H1 (cell line): ENCODE measurements at regions not wholly inside any gene's neighbourhood (a gene's known extent, or its start where the extent isn't known, plus 50 kb on each side); places are given as distances from the start of the nearest gene placed in this dataset.

Experiments used
- CTCF ChIA-PET: fragments of 300-600 bp; sonication (Branson Sonifier 250); formaldehyde crosslinking; loops from one replicate; lab custom pipeline; 2021; ENCODE audit not compliant: partially characterized antibody; lab: Charles Lee
- POLR2A ChIA-PET: fragments of 300-600 bp; sonication (Branson Sonifier 250); formaldehyde crosslinking; loops from one replicate; lab custom pipeline; 2021; ENCODE audit warnings: inconsistent platforms; ENCODE audit not compliant: partially characterized antibody; lab: Charles Lee
- DNase-seq, 2 experiments: peaks; one replicate each; pipeline versions ENCODE4 v3.0.0 to v3.0.0-alpha.2; 2010 to 2022; ENCODE audit warnings: low spot score in 2 of 2, low read depth in 1 of 2, mixed read lengths in 1 of 2
- FAIRE-seq: peaks from 2 replicates; lab custom pipeline; 2011; peaks lifted over from hg19 to GRCh38; lab: Jason Lieb, UNC
- H2AFZ ChIP-seq: 2 replicates; pipeline ENCODE4 v1.8.1; 2012; ENCODE audit warnings: low read length, inconsistent platforms
- H2AK5ac ChIP-seq: 2 replicates; pipeline ENCODE4 v1.6.1; 2013; ENCODE audit warnings: low read depth, low read length
- H2BK120ac ChIP-seq: replicated peaks from 2 replicates; pipeline ENCODE3; 2013; ENCODE audit warnings: low read depth, low read length, inconsistent platforms
- H2BK12ac ChIP-seq: 2 replicates; pipeline ENCODE4 v1.6.1; 2013; ENCODE audit warnings: low read depth, low read length
- H2BK15ac ChIP-seq: 2 replicates; pipeline ENCODE4 v1.6.1; 2013; ENCODE audit warnings: low read length
- H2BK20ac ChIP-seq: 2 replicates; pipeline ENCODE4 v1.6.1; 2013; ENCODE audit warnings: low read length
- H2BK5ac ChIP-seq: 2 replicates; pipeline ENCODE4 v1.6.1; 2013; ENCODE audit warnings: low read depth, low read length
- H3K14ac ChIP-seq: 2 replicates; pipeline ENCODE4 v1.6.1; 2013; ENCODE audit warnings: inconsistent platforms; ENCODE audit not compliant: insufficient read length
- H3K18ac ChIP-seq: 2 replicates; pipeline ENCODE4 v1.6.1; 2013; ENCODE audit warnings: low read length; ENCODE audit errors: extremely low read depth
- H3K23ac ChIP-seq: 2 replicates; pipeline ENCODE4 v1.6.1; 2013; ENCODE audit warnings: inconsistent platforms; ENCODE audit not compliant: insufficient read length
- H3K23me2 ChIP-seq: 2 replicates; pipeline ENCODE4 v1.6.1; 2013; ENCODE audit warnings: low read depth, low read length
- H3K27ac ChIP-seq: 2 replicates; pipeline ENCODE4 v1.6.1; 2011; ENCODE audit warnings: low read depth, low read length, inconsistent platforms
- H3K27me3 ChIP-seq, 4 experiments: replicated peaks in 1 of 4; 1 replicate in 1 of 4; 2 replicates in 3 of 4; pipeline versions ENCODE4 v1.6.1 to v1.8.1; 2011 to 2013; ENCODE audit warnings: low read length in 3 of 4, mild to moderate bottlenecking in 3 of 4, inconsistent platforms in 2 of 4, mixed read lengths in 2 of 4, moderate library complexity in 1 of 4; ENCODE audit not compliant: control insufficient read depth in 3 of 4, insufficient read depth in 3 of 4; ENCODE audit errors: extremely low read depth in 1 of 4
- H3K36me3 ChIP-seq, 4 experiments: 2 replicates each; pipeline versions ENCODE4 v1.6.1 to v1.8.1; 2011 to 2013; ENCODE audit warnings: mild to moderate bottlenecking in 4 of 4, low read length in 3 of 4, moderate library complexity in 2 of 4, control low read depth in 1 of 4, inconsistent platforms in 1 of 4; ENCODE audit not compliant: insufficient read depth in 4 of 4, control insufficient read depth in 2 of 4
- H3K4ac ChIP-seq: replicated peaks from 2 replicates; pipeline ENCODE3; 2013; ENCODE audit warnings: low read length, low read depth, mixed read lengths, inconsistent platforms; ENCODE audit not compliant: insufficient read length
- H3K4me1 ChIP-seq, 4 experiments: replicated peaks in 1 of 4; 1 replicate in 1 of 4; 2 replicates in 3 of 4; pipeline versions ENCODE4 v1.6.1 to v1.8.1; 2011 to 2013; ENCODE audit warnings: low read length in 3 of 4, inconsistent platforms in 2 of 4, mixed read lengths in 1 of 4; ENCODE audit not compliant: insufficient read depth in 4 of 4, control insufficient read depth in 3 of 4
- H3K4me2 ChIP-seq, 2 experiments: 2 replicates each; pipeline versions ENCODE4 v1.6.1 to v1.8.1; 2011 to 2013; ENCODE audit warnings: low read depth in 2 of 2, low read length in 2 of 2, control low read depth in 1 of 2, inconsistent platforms in 1 of 2, mild to moderate bottlenecking in 1 of 2; ENCODE audit not compliant: insufficient read depth in 1 of 2
- H3K4me3 ChIP-seq, 4 experiments: fragments of 200-600, 300-600 bp in 1 of 4; sonication (generic), shearing (Covaris generic), sonication (Bioruptor Twin) in 1 of 4; 2 replicates each; pipeline versions ENCODE4 v1.5.1 to v1.8.1; 2011 to 2016; ENCODE audit warnings: low read length in 4 of 4, low read depth in 3 of 4, control low read depth in 2 of 4, inconsistent platforms in 2 of 4, mild to moderate bottlenecking in 2 of 4, mixed read lengths in 1 of 4, moderate library complexity in 1 of 4; ENCODE audit not compliant: insufficient read depth in 2 of 4; ENCODE audit errors: extremely low read depth in 1 of 4
- H3K56ac ChIP-seq: replicated peaks from 2 replicates; pipeline ENCODE3; 2013; ENCODE audit warnings: low read depth, mild to moderate bottlenecking, mixed read lengths, low read length, inconsistent platforms; ENCODE audit not compliant: insufficient read length
- H3K79me1 ChIP-seq: 2 replicates; pipeline ENCODE4 v1.6.1; 2013; ENCODE audit warnings: low read depth, low read length, control low read depth
- H3K79me2 ChIP-seq, 2 experiments: 2 replicates each; pipeline versions ENCODE4 v1.6.1 to v1.8.1; 2012 to 2013; ENCODE audit warnings: low read length in 2 of 2, mild to moderate bottlenecking in 2 of 2, inconsistent platforms in 1 of 2; ENCODE audit not compliant: insufficient read depth in 2 of 2, control insufficient read depth in 1 of 2
- H3K9ac ChIP-seq, 4 experiments: replicated peaks in 1 of 4; 1 replicate in 1 of 4; 2 replicates in 3 of 4; pipeline versions ENCODE4 v1.6.1 to v1.8.1; 2011 to 2013; ENCODE audit warnings: low read depth in 3 of 4, low read length in 3 of 4, control low read depth in 2 of 4, mild to moderate bottlenecking in 2 of 4, moderate library complexity in 2 of 4, inconsistent platforms in 1 of 4; ENCODE audit errors: extremely low read depth in 1 of 4
- H3K9me3 ChIP-seq, 2 experiments: 2 replicates each; pipeline versions ENCODE4 v1.6.1 to v1.8.1; 2012 to 2013; ENCODE audit warnings: mild to moderate bottlenecking in 2 of 2, moderate library complexity in 2 of 2, control low read depth in 1 of 2, inconsistent platforms in 1 of 2, low read depth in 1 of 2, low read length in 1 of 2, mixed read lengths in 1 of 2; ENCODE audit not compliant: insufficient read depth in 2 of 2
- H4K20me1 ChIP-seq, 2 experiments: replicated peaks in 1 of 2; 2 replicates each; pipeline versions ENCODE3 to v1.8.1; 2011 to 2013; ENCODE audit warnings: inconsistent platforms in 2 of 2, low read length in 2 of 2, mild to moderate bottlenecking in 1 of 2; ENCODE audit not compliant: insufficient read depth in 2 of 2, control insufficient read depth in 1 of 2
- H4K5ac ChIP-seq: 2 replicates; pipeline ENCODE4 v1.6.1; 2013; ENCODE audit warnings: low read length, low read depth, mixed read lengths, inconsistent platforms; ENCODE audit not compliant: insufficient read length
- H4K8ac ChIP-seq: 2 replicates; pipeline ENCODE4 v1.8.0; 2013; ENCODE audit warnings: mild to moderate bottlenecking, moderate library complexity, low read length, inconsistent platforms; ENCODE audit not compliant: insufficient read depth; ENCODE audit errors: extremely low read depth
- H4K91ac ChIP-seq: replicated peaks from 2 replicates; pipeline ENCODE3; 2013; ENCODE audit warnings: low read length, mixed read lengths, inconsistent platforms; ENCODE audit not compliant: insufficient read length
- CEBPB ChIP-seq: IDR thresholded peaks from 2 replicates; pipeline ENCODE4 v1.6.1; 2012; ENCODE audit warnings: low read depth, low read length
- JUND ChIP-seq: IDR thresholded peaks from 2 replicates; pipeline ENCODE4 v1.6.1; 2011; ENCODE audit warnings: mild to moderate bottlenecking, improper control_type of control experiment, low read length
- SIN3A ChIP-seq, 2 experiments: IDR thresholded peaks in 1 of 2; conservative IDR thresholded peaks in 1 of 2; 2 replicates each; pipeline ENCODE4 v1.6.1; 2011 to 2012; ENCODE audit warnings: low read length in 2 of 2, improper control_type of control experiment in 1 of 2, low read depth in 1 of 2, mild to moderate bottlenecking in 1 of 2
- SRF ChIP-seq: IDR thresholded peaks from 2 replicates; pipeline ENCODE4 v1.6.1; 2011; ENCODE audit warnings: mild to moderate bottlenecking, low read depth, low read length, moderate library complexity
- TBP ChIP-seq: IDR thresholded peaks from 2 replicates; pipeline ENCODE4 v1.6.1; 2011; ENCODE audit warnings: low read depth, low read length, improper control_type of control experiment
- WGBS, 2 experiments: shearing (Covaris generic) in 1 of 2; methylation state at CpG; one replicate each; pipeline versions ENCODE4 v1.1.6 to v1.1.7; 2013 to 2015; ENCODE audit warnings: low lambda C conversion rate in 2 of 2, mixed read lengths in 2 of 2, inconsistent platforms in 1 of 2, low coverage in 1 of 2, missing lambda C conversion rate in 1 of 2; ENCODE audit not compliant: insufficient replicate concordance in 2 of 2, insufficient coverage in 1 of 2, insufficient read length in 1 of 2; ENCODE audit errors: extremely low coverage in 1 of 2, missing lambda C conversion rate in 1 of 2; 5-methylcytosine and 5-hydroxymethylcytosine counted together

DNA sequence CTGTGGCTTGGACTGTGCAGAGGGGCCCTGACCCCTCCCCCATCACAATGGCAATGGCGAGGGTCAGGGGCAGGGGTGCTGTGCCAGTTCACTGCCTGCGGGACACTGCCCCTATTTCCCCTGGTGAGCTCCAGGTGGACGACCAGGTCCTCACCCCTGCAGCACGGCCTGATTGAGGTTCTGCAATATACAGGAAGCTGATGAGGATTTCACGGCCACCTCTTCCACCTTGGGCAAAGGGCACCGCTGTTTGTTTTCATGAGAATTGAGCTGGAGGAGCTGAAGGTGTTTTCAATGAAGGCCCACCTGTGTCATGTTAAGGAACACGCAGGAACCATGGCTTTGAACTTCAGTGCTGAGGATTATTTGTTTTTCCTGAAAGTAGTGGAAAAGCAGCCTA lies 96.3 kb downstream of the OSR1 start:
- Histone ChIP-seq H4K91ac (no peak overlapping the region), H3K9me3 (no peaks in the 10 kb centered on the region), H3K36me3 (no peaks in the 10 kb centered on the region), H3K18ac (no peak overlapping the region), H2BK5ac (no peak overlapping the region), H2BK15ac (no peak overlapping the region), H3K4ac (no peak overlapping the region), H2AFZ (no peak overlapping the region), H4K20me1 (no peaks in the 10 kb centered on the region), H3K4me3 (no peak overlapping the region), H3K23ac (no peak overlapping the region), H3K27me3 (no peaks in the 10 kb centered on the region), H4K5ac (no peak overlapping the region), H2BK20ac (no peak overlapping the region), H3K4me1 (no peaks in the 10 kb centered on the region), H3K79me2 (no peaks in the 10 kb centered on the region), H3K4me2 (no peak overlapping the region), H2BK12ac (no peak overlapping the region), H3K79me1 (no peaks in the 10 kb centered on the region), H3K27ac (no peak overlapping the region), H3K9ac (no peak overlapping the region), H2AK5ac (no peak overlapping the region), H3K14ac (no peak overlapping the region), H3K23me2 (no peaks in the 10 kb centered on the region), H2BK120ac (no peak overlapping the region), H3K56ac (no peak overlapping the region), H4K8ac (no peak overlapping the region)
- DNase-seq = no peak
- ChIA-PET POLR2A (no interaction called here), CTCF (interaction anchor here (0.9 to 1.9 kb wide), 2 partner anchors 15 to 18 kb away, joined by 3 to 4 read pairs; no protein-coding TSS in a partner anchor)
- WGBS, 2 experiments = 84% methylated on average over 7 of the region's 7 CpGs; no CpG with 5 or more reads in 1 of the 2 experiments
- FAIRE-seq = no peak
- TF ChIP-seq JUND = no peak
- no peak for TF ChIP-seq SIN3A (conservative IDR thresholded peaks at IDR 0.05 in 1 of 2, IDR thresholded peaks at IDR 0.05 in 1 of 2; ENCODE audit: low read depth in 1 of 2, low read length in 2 of 2)
- TF ChIP-seq CEBPB = no peak
- TF ChIP-seq SRF = no peak
- TF ChIP-seq TBP = no peak
